ENCODE measurements at regions not wholly inside any gene's neighbourhood (a gene's known extent, or its start where the extent isn't known, plus 50 kb on each side); places are given as distances from the start of the nearest gene placed in this dataset.

GRCh38 chr9:82090046-82090445 lies 101.5 kb downstream of the SPATA31D1 start:
- peaks cover 3% of the 10 kb centered on the region for H3K27me3 Mint-ChIP-seq (ENCODE audit: unreplicated experiment)
- no peak overlapping the region for H3K4me3 Mint-ChIP-seq (ENCODE audit: unreplicated experiment)
- DNase-seq (ENCODE audit: low spot score): no peak

GRCh38 chr9:82091100-82091499 lies 102.5 kb downstream of the SPATA31D1 start:
- Mint-ChIP-seq H3K9me3 (ENCODE audit: unreplicated experiment) (no peaks in the 10 kb centered on the region), H3K27ac (ENCODE audit: unreplicated experiment) (no peak overlapping the region), H3K4me1 (ENCODE audit: unreplicated experiment) (no peaks in the 10 kb centered on the region), H3K4me3 (ENCODE audit: unreplicated experiment) (no peak overlapping the region), H3K27me3 (ENCODE audit: unreplicated experiment) (peaks cover 3% of the 10 kb centered on the region), H3K36me3 (ENCODE audit: low read depth, unreplicated experiment) (no peaks in the 10 kb centered on the region)
- no peak for TF ChIP-seq CTCF (IDR thresholded peaks at IDR 0.05; ENCODE audit: unreplicated experiment)
- no peak for DNase-seq (ENCODE audit: low spot score)

More at GRCh38 chr9:82090046-82090445, 101.5 kb downstream of the SPATA31D1 start:
- Mint-ChIP-seq H3K27ac (ENCODE audit: unreplicated experiment) (no peak overlapping the region), H3K9me3 (ENCODE audit: unreplicated experiment) (no peaks in the 10 kb centered on the region), H3K4me1 (ENCODE audit: unreplicated experiment) (no peaks in the 10 kb centered on the region), H3K36me3 (ENCODE audit: low read depth, unreplicated experiment) (no peaks in the 10 kb centered on the region)
- TF ChIP-seq CTCF (IDR thresholded peaks at IDR 0.05; ENCODE audit: unreplicated experiment): no peak

- Mint-ChIP-seq H3K27me3 (ENCODE audit: unreplicated experiment) (peaks cover 3% of the 10 kb centered on the region), H3K9me3 (ENCODE audit: unreplicated experiment) (no peaks in the 10 kb centered on the region), H3K27ac (ENCODE audit: unreplicated experiment) (no peak overlapping the region), H3K36me3 (ENCODE audit: low read depth, unreplicated experiment) (no peaks in the 10 kb centered on the region), H3K4me3 (ENCODE audit: unreplicated experiment) (no peak overlapping the region), H3K4me1 (ENCODE audit: unreplicated experiment) (no peaks in the 10 kb centered on the region)
- TF ChIP-seq CTCF (IDR thresholded peaks at IDR 0.05; ENCODE audit: unreplicated experiment): no peak
- DNase-seq (ENCODE audit: low spot score): no peak
Measured at GRCh38 chr9:82091610-82092009, 103.0 kb downstream of the SPATA31D1 start.

DNA sequence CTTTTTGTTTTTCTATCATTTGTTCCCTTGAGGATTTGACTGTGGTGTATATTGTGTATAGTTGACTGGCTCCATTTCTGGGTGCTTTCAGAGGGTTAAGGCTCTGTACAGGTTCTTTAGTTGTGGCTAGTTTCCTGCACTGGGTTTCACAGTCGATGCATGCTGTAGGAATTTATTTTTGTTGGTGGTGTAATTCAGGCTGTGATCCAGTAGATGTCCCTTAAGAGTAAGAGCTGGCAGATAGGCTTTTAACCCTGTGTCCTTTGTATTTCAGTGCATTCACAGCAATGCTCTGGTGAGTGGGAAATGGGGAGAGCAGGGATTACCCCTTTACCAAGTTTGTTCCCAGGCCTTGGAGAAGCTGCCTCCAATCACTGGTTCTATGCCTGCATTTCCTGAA lies 112.9 kb downstream of the SPATA31D1 start:
- no peaks in the 10 kb centered on the region for H3K36me3 Mint-ChIP-seq (ENCODE audit: low read depth, unreplicated experiment)
- no peaks in the 10 kb centered on the region for H3K9me3 Mint-ChIP-seq (ENCODE audit: unreplicated experiment)
- H3K27ac Mint-ChIP-seq (ENCODE audit: unreplicated experiment): no peak overlapping the region
- no peak for TF ChIP-seq CTCF (IDR thresholded peaks at IDR 0.05; ENCODE audit: unreplicated experiment)
- DNase-seq (ENCODE audit: low spot score): no peak
- H3K27me3 Mint-ChIP-seq (ENCODE audit: unreplicated experiment): no peaks in the 10 kb centered on the region
- H3K4me3 Mint-ChIP-seq (ENCODE audit: unreplicated experiment): no peak overlapping the region
- H3K4me1 Mint-ChIP-seq (ENCODE audit: unreplicated experiment): no peaks in the 10 kb centered on the region

GRCh38 chr9:82104252-82104651 lies 115.7 kb downstream of the SPATA31D1 start:
- H3K27ac Mint-ChIP-seq (ENCODE audit: unreplicated experiment): no peak overlapping the region

More at GRCh38 chr9:82104252-82104651, 115.7 kb downstream of the SPATA31D1 start:
- no peak for TF ChIP-seq CTCF (IDR thresholded peaks at IDR 0.05; ENCODE audit: unreplicated experiment)
- no peak overlapping the region for H3K4me3 Mint-ChIP-seq (ENCODE audit: unreplicated experiment)
- no peaks in the 10 kb centered on the region for H3K9me3 Mint-ChIP-seq (ENCODE audit: unreplicated experiment)
- no peaks in the 10 kb centered on the region for H3K27me3 Mint-ChIP-seq (ENCODE audit: unreplicated experiment)
- no peaks in the 10 kb centered on the region for H3K4me1 Mint-ChIP-seq (ENCODE audit: unreplicated experiment)
- no peaks in the 10 kb centered on the region for H3K36me3 Mint-ChIP-seq (ENCODE audit: low read depth, unreplicated experiment)
- no peak for DNase-seq (ENCODE audit: low spot score)

Measured in endothelial cell (in vitro differentiated cells).